ENCODE measurements at regions not wholly inside any gene's neighbourhood (a gene's known extent, or its start where the extent isn't known, plus 50 kb on each side); places are given as distances from the start of the nearest gene placed in this dataset.
"Not testable (repeated sequence)": the region's sequence is repeated elsewhere in the genome, so short reads cannot be mapped to it uniquely, and the experiment has no call there.

GRCh38 chr17:77610972-77611521 is 347.5 kb upstream of the TNRC6C start:
- DNase-seq = no peak

- DNase-seq = no peak
Observed at GRCh38 chr17:77611791-77612502, 346.6 kb upstream of the TNRC6C start.

GRCh38 chr17:77613218-77613617 is 345.3 kb upstream of the TNRC6C start:
- no peak for DNase-seq

GRCh38 chr17:77613627-77614026 is 344.9 kb upstream of the TNRC6C start:
- no peak for DNase-seq

- no peak for DNase-seq
Observed at GRCh38 chr17:77615703-77616253, 342.7 kb upstream of the TNRC6C start.

- DNase-seq = no peak
Observed at GRCh38 chr17:77616254-77616731, 342.2 kb upstream of the TNRC6C start.

GRCh38 chr17:77617516-77617915 is 341.0 kb upstream of the TNRC6C start:
- no peak for DNase-seq

- DNase-seq = no peak
Observed at GRCh38 chr17:77618173-77618572, 340.3 kb upstream of the TNRC6C start.

GRCh38 chr17:77618731-77619130 is 339.8 kb upstream of the TNRC6C start:
- DNase-seq = no peak

GRCh38 chr17:77619326-77619725 is 339.2 kb upstream of the TNRC6C start:
- no peak for DNase-seq

- DNase-seq = no peak
Observed at GRCh38 chr17:77619851-77620250, 338.7 kb upstream of the TNRC6C start.

GRCh38 chr17:77620282-77620681 is 338.2 kb upstream of the TNRC6C start:
- DNase-seq = no peak

GRCh38 chr17:77622084-77622483 is 336.4 kb upstream of the TNRC6C start:
- not testable (repeated sequence) for DNase-seq

- DNase-seq = no peak
Observed at GRCh38 chr17:77622647-77623046, 335.9 kb upstream of the TNRC6C start.

- DNase-seq = not testable (repeated sequence)
Observed at GRCh38 chr17:77623321-77623720, 335.2 kb upstream of the TNRC6C start.

GRCh38 chr17:77628035-77628434 is 330.5 kb upstream of the TNRC6C start:
- DNase-seq = no peak

GRCh38 chr17:77629284-77629683 is 329.2 kb upstream of the TNRC6C start:
- DNase-seq = not testable (repeated sequence)

GRCh38 chr17:77631307-77631706 is 327.2 kb upstream of the TNRC6C start:
- DNase-seq = no peak

- no peak for DNase-seq
Observed at GRCh38 chr17:77632619-77633018, 325.9 kb upstream of the TNRC6C start.

GRCh38 chr17:77634710-77635109 is 323.8 kb upstream of the TNRC6C start:
- no peak for DNase-seq

GRCh38 chr17:77635176-77635575 is 323.3 kb upstream of the TNRC6C start:
- no peak for DNase-seq

- not testable (repeated sequence) for DNase-seq
Observed at GRCh38 chr17:77635785-77636184, 322.7 kb upstream of the TNRC6C start.

GRCh38 chr17:77636835-77637817 is 321.4 kb upstream of the TNRC6C start:
- DNase-seq = no peak

Data from NCI-H1694 (cell line).